Heart left ventricle (tissue), 16 donors: ENCODE measurements at regions not wholly inside any gene's neighbourhood (a gene's known extent, or its start where the extent isn't known, plus 50 kb on each side); places are given as distances from the start of the nearest gene placed in this dataset.

Experiments
- ATAC-seq, 4 donors: fragments of 200-7000 bp; cut with Tn5 transposase; one replicate each; pipeline ENCODE4 v1.9.1; 2020 to 2022; ENCODE audit warnings: moderate library complexity in 4 of 4, mild to moderate bottlenecking in 3 of 4, moderate number of reproducible peaks in 1 of 4
- DNase-seq, 5 donors: peaks; one replicate each; pipeline ENCODE4 v3.0.0-alpha.2; 2020
- H3K27ac ChIP-seq, 12 donors: fragments of 200-600 bp; sonication (generic) in 4 of 12; one replicate each; pipeline versions ENCODE4 v1.5.0 to v1.8.0; 2016 to 2022; ENCODE audit warnings: mild to moderate bottlenecking in 2 of 12
- H3K27me3 ChIP-seq, 9 donors: fragments of 200-600 bp; sonication (generic) in 2 of 9; one replicate each; pipeline versions ENCODE4 v1.5.1 to v1.8.0; 2016 to 2022; ENCODE audit warnings: mild to moderate bottlenecking in 3 of 9
- H3K36me3 ChIP-seq, 9 donors: fragments of 200-600 bp; sonication (generic) in 2 of 9; one replicate each; pipeline versions ENCODE4 v1.5.0 to v1.8.0; 2018 to 2022; ENCODE audit warnings: mild to moderate bottlenecking in 2 of 9
- H3K4me1 ChIP-seq, 12 donors: fragments of 200-600 bp; sonication (generic) in 4 of 12; one replicate each; pipeline versions ENCODE4 v1.5.0 to v1.8.0; 2016 to 2022; ENCODE audit warnings: mild to moderate bottlenecking in 3 of 12
- H3K4me3 ChIP-seq, 12 donors: fragments of 200-600 bp; sonication (generic) in 4 of 12; one replicate each; pipeline versions ENCODE4 v1.5.0 to v1.8.0; 2017 to 2022; ENCODE audit warnings: mild to moderate bottlenecking in 9 of 12, moderate library complexity in 4 of 12
- H3K9me3 ChIP-seq, 12 donors: fragments of 200-600 bp; sonication (generic) in 4 of 12; one replicate each; pipeline versions ENCODE4 v1.5.0 to v1.8.0; 2016 to 2022; ENCODE audit warnings: mild to moderate bottlenecking in 1 of 12
- CTCF ChIP-seq, 12 donors: fragments of 200-600 bp; sonication (generic) in 4 of 12; IDR thresholded peaks; one replicate each; pipeline versions ENCODE4 v1.5.0 to v1.8.0; 2018 to 2022; ENCODE audit warnings: antibody characterized with exemption in 12 of 12, mild to moderate bottlenecking in 5 of 12
- POLR2A ChIP-seq, 2 donors: fragments of 450-650 bp; IDR thresholded peaks; one replicate each; pipeline ENCODE4 v1.6.1; 2017; ENCODE audit warnings: antibody characterized with exemption in 2 of 2, mild to moderate bottlenecking in 2 of 2, moderate library complexity in 2 of 2
- WGBS, 4 donors: extraction: QIAGEN DNeasy Blood & Tissue Kit in 2 of 4; methylation state at CpG; one replicate each; pipeline versions ENCODE4 v1.1.5 to v1.1.7; 2013 to 2018; 5-methylcytosine and 5-hydroxymethylcytosine counted together
- intact Hi-C, 10 donors: fragments of 100-400 bp; cut with DNase I; formaldehyde crosslinking; loops; one replicate each; pipeline versions ENCODE4 v1.11.1 to v1.14.2; 2022
- donor health status: ischemic (EF 13 %, LVEDD 7.1; RV severe dilation, severe dysfunction).
- donor health status: healthy with polysubstance abuse.
- donor health status: DM: no; HTN: yes; CAD: no.
- donor health status: DM: no; HTN: no; CAD: no.
- donor health status: ischemic (EF 25% LVEDD 6.9; RV normal size, moderate dysfunction).
- donor health status: ischemic (EF 25% LVEDD 5.7; RV mildly dilated, moderate dysfunction).
- donor health status: healthy.
- donor health status: DM: yes; HTN: yes; CAD: no.
- donor health status: ischemic (EF 35%, LVEDD 5.7; RV mildly dilated, moderate dysfunction).
- donor health status: nonischemic (EF 11% LVEDD 7.7; RV severe dilation, severe dysfunction).
- donor health status: DM: yes; HTN: yes; CAD: no.
- donor health status: PGD.
- donor health status: ischemic (EF 29% LVEDD 5.4; RV normal size, mild dysfunction).
- donor health status: nonischemic (EF 23%, LVEDD 6.1; RV moderate dilation, normal function).

GRCh38 chr9:21584890-21585289, 102.8 kb upstream of the IFNE start:
- Histone ChIP-seq H3K27me3 (no peaks in the 10 kb centered on the region), H3K27ac (no peak overlapping the region), H3K4me3 (no peak overlapping the region), H3K9me3 (no peaks in the 10 kb centered on the region), H3K4me1 (no peaks in the 10 kb centered on the region), H3K36me3 (no peaks in the 10 kb centered on the region)
- no peak for ATAC-seq
- TF ChIP-seq CTCF (IDR thresholded peaks at IDR 0.05) (no peak), POLR2A (IDR thresholded peaks at IDR 0.05) (no peak)
- intact Hi-C loops = no loop called here
- WGBS, 4 donors = 57 to 86% (median 81%) methylated on average over 2 of the region's 2 CpGs
- DNase-seq = no peak

GRCh38 chr9:21585756-21586752, 103.9 kb upstream of the IFNE start:
- H3K4me1 ChIP-seq = no peaks in the 10 kb centered on the region
- no peak overlapping the region for H3K4me3 ChIP-seq
- H3K36me3 ChIP-seq = no peaks in the 10 kb centered on the region
- 68 to 83% (median 76%) methylated on average over 6 of the region's 6 CpGs for WGBS, 4 donors
- H3K27ac ChIP-seq = no peak overlapping the region
- no peaks in the 10 kb centered on the region for H3K9me3 ChIP-seq
- ATAC-seq (no peak), DNase-seq (no peak)
- H3K27me3 ChIP-seq = no peaks in the 10 kb centered on the region
- TF ChIP-seq CTCF (IDR thresholded peaks at IDR 0.05) (no peak), POLR2A (IDR thresholded peaks at IDR 0.05) (no peak)
- intact Hi-C loops = no loop called here

- Histone ChIP-seq H3K27me3 (peaks cover 0 to 5% (median 0%) of the 10 kb centered on the region in 9 donors), H3K4me1 (peaks cover 0 to 11% (median 0%) of the 10 kb centered on the region in 12 donors), H3K4me3 (no peak overlapping the region), H3K9me3 (no peaks in the 10 kb centered on the region), H3K36me3 (no peaks in the 10 kb centered on the region), H3K27ac (no peak overlapping the region)
- ATAC-seq (no peak), DNase-seq (no peak)
- intact Hi-C loops = no loop called here
- TF ChIP-seq POLR2A (IDR thresholded peaks at IDR 0.05) = no peak
- WGBS, 4 donors = 72 to 80% (median 78%) methylated on average over 8 of the region's 8 CpGs
Observed at GRCh38 chr9:21589344-21590056, 107.4 kb upstream of the IFNE start.

GRCh38 chr9:21590058-21590996, 108.2 kb upstream of the IFNE start:
- no peaks in the 10 kb centered on the region for H3K36me3 ChIP-seq
- H3K4me1 ChIP-seq = peaks cover 0 to 11% (median 0%) of the 10 kb centered on the region in 12 donors
- intact Hi-C loops = no loop called here
- whole genome bisulfite sequencing, 4 donors = 86 to 93% (median 90%) methylated on average over 2 of the region's 2 CpGs
- no peaks in the 10 kb centered on the region for H3K9me3 ChIP-seq
- ATAC-seq (no peak), DNase-seq (no peak)
- no peak overlapping the region for H3K27ac ChIP-seq
- H3K27me3 ChIP-seq = peaks cover 0 to 5% (median 0%) of the 10 kb centered on the region in 9 donors
- TF ChIP-seq POLR2A (IDR thresholded peaks at IDR 0.05) (no peak), CTCF (IDR thresholded peaks at IDR 0.05) (no peak)
- H3K4me3 ChIP-seq = no peak overlapping the region
